Islet of Langerhans (tissue), 1 donor: ENCODE measurements at regions not wholly inside any gene's neighbourhood (a gene's known extent, or its start where the extent isn't known, plus 50 kb on each side); places are given as distances from the start of the nearest gene placed in this dataset.

Experiments
- FAIRE-seq: peaks from one replicate; lab custom pipeline; 2011; peaks lifted over from hg19 to GRCh38; lab: Jason Lieb, UNC

GRCh38 chr1:30418939-30419720, 304.3 kb downstream of the MATN1 start:
- no peak for FAIRE-seq

- FAIRE-seq = no peak
These were observed 305.1 kb downstream of the MATN1 start for GRCh38 chr1:30418061-30418938.

GRCh38 chr1:30417701-30418046, 305.7 kb downstream of the MATN1 start:
- no peak for FAIRE-seq

- FAIRE-seq = no peak
These were observed 306.2 kb downstream of the MATN1 start for GRCh38 chr1:30417001-30417700.

GRCh38 chr1:30416221-30416820, 307.1 kb downstream of the MATN1 start:
- no peak for FAIRE-seq

GRCh38 chr1:30415171-30415940, 308.0 kb downstream of the MATN1 start:
- FAIRE-seq = no peak

- FAIRE-seq = no peak
These were observed 308.6 kb downstream of the MATN1 start for GRCh38 chr1:30414851-30415165.

- FAIRE-seq = no peak
These were observed 309.1 kb downstream of the MATN1 start for GRCh38 chr1:30414086-30414850.

- FAIRE-seq = no peak
These were observed 309.8 kb downstream of the MATN1 start for GRCh38 chr1:30413606-30414005.

- no peak for FAIRE-seq
These were observed 310.3 kb downstream of the MATN1 start for GRCh38 chr1:30413111-30413440.

GRCh38 chr1:30412241-30413110, 310.9 kb downstream of the MATN1 start:
- no peak for FAIRE-seq

- FAIRE-seq = no peak
These were observed 312.2 kb downstream of the MATN1 start for GRCh38 chr1:30411206-30411605.

GRCh38 chr1:30410153-30410851, 313.1 kb downstream of the MATN1 start:
- no peak for FAIRE-seq

- FAIRE-seq = no peak
These were observed 313.8 kb downstream of the MATN1 start for GRCh38 chr1:30409476-30410152.

- no peak for FAIRE-seq
These were observed 315.4 kb downstream of the MATN1 start for GRCh38 chr1:30407865-30408580.

- FAIRE-seq = no peak
These were observed 316.2 kb downstream of the MATN1 start for GRCh38 chr1:30406996-30407864.

GRCh38 chr1:30405631-30406212, 317.7 kb downstream of the MATN1 start:
- no peak for FAIRE-seq
